NCI-H446 treated with DMSO at 0.1 percent for 48 hours (cell line): ENCODE measurements at regions not wholly inside any gene's neighbourhood (a gene's known extent, or its start where the extent isn't known, plus 50 kb on each side); places are given as distances from the start of the nearest gene placed in this dataset.
"Not testable (repeated sequence)": the region's sequence is repeated elsewhere in the genome, so short reads cannot be mapped to it uniquely, and the experiment has no call there.

Source experiments
- DNase-seq: peaks from one replicate; lab custom pipeline; 2025; lab: John Stamatoyannopoulos, UW

- DNase-seq: no peak
Observed at GRCh38 chr3:110400315-110400714, 671.3 kb upstream of the NECTIN3 start.

GRCh38 chr3:110405830-110406585 lies 665.6 kb upstream of the NECTIN3 start:
- DNase-seq: no peak

GRCh38 chr3:110413266-110413665 lies 658.4 kb upstream of the NECTIN3 start:
- DNase-seq: no peak

DNA sequence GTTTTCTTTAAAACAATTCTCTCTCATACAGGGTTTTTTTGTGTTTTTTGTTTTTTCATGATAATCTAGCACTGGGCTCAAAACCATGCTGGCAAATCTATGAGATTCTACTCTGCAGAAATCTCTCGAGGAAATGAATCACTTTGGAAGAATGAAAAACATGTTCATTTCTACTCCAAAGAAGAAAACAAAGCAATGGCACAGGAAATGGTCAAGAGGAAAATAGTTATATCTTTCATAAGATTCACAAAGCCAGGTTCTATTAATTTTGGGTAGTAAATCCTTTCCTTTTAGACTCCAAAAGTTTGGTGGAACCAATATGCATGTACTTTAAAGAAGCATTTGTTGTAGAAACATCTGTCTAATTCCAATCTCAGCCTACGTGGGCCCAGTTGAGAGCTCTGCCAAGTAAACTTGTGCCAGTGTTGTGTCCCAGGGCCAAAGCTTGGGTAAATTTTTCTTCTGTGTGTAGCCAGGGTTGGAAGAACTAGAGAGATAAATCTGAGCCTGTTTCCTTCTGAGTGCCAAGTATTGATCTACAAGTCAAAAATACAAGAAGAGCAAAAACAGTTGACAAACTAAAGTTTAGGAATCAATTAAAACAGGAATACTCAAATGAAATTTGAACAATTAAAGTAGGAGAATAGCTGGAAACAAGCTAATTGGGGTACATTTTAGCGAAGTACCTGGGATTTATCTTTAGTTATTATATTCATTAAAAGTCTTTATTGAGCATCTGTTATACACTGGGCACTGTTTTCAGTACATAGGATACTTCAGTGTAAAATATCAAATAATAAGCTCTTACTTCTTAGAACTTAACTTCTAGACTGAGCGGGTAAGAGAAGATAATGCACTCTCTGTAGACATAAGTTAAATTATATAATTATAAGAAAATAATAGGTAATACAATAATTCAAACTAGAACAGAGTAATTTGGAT lies 657.5 kb upstream of the NECTIN3 start:
- no peak for DNase-seq

GRCh38 chr3:110414855-110415254 lies 656.8 kb upstream of the NECTIN3 start:
- no peak for DNase-seq

DNA sequence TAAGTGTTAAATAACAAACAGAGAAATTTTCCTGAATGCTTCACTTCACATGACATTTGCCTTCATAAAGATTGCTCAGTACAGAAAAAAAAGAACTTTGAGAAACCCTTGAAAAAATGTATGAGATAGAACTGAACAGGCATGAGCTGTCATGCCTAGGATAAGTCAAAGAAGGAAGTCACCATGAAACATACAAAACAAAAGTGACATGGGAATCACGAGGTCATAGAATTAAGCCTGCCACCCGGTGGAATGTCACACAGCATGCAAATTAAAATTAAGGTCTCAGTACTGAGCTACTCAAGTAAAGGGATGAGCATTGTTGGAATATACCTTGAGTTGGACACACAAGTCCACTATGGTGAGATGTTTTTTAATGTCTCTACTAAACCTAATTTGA lies 652.5 kb upstream of the NECTIN3 start:
- DNase-seq: no peak

- no peak for DNase-seq
Observed at GRCh38 chr3:110419601-110420000, 652.0 kb upstream of the NECTIN3 start.

DNA sequence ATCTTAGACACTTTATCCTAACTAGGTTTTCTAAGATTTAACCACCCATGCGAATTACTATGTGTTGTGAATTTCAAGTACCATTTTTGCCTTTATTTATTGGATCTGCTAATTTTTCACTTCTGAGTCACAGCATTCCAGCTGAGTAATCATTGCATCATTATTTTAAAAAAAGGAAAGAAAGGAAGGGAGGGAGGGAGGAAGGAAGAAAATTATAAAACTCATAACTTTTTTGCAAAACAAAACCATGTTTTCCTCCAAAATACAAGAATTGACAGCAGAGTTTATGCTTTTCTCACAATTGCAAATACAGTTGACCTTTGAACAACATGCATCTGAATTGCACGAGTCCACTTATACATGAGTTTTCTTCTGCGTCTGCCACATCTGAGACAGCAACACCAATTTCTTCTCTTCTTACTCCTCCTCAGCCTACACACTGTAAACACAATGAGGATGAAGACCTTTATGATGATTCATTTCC lies 651.4 kb upstream of the NECTIN3 start:
- no peak for DNase-seq

DNA sequence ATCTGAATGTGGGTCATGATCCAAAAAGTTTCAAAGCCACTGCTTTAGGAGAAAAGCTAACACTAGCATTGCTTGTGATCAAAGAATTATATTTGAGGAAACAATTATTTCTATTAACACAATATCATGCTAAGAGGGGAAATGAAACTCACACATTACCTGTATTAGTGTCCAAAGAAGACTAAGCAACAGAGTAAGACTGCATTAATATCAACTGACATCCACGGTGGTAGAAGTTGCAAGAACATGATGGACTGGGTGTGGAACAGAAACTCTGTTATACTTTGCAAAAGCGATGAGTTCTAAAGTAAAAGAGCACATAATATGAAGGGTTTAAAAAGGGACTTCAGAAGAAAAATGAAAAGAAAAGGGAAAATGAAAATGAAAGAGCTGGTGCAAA lies 648.3 kb upstream of the NECTIN3 start:
- DNase-seq: no peak

DNA sequence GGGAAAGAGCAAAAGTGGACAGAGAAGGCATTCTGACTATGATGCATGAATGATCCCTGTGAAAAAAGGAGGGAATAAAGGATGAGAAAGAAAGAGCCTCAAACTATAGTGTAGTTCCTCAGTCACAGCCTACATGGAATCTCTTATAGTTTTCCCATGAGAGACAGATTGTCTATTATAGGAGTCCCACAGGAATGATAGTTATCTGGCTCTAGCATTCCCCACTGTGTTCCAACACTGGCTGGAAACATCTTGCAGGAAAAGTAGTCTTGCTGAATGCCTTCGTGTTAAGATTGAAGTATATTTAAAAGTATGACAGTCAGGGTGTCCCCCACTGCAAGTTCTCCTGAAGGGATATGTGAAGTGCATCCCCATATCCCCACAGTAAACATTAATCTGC lies 641.5 kb upstream of the NECTIN3 start:
- no peak for DNase-seq

DNA sequence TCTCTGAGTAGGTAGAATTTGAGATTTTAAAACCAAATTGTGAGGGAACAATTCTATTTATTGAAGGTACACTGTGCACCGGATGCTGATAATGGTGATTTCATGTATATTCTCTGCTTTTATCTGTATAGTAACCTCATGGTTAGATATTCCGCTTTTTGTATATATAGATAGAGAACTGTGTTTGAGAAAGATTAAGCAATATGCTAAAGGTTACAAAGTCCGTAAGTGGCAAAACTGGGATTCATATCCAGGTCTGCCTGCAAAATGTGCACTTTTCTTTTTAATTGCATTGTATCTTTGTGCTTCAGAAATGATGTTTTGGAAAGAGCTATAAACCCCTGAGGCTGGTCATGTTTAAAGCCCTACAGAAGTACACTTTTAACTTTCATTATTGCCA lies 635.4 kb upstream of the NECTIN3 start:
- DNase-seq: no peak

DNA sequence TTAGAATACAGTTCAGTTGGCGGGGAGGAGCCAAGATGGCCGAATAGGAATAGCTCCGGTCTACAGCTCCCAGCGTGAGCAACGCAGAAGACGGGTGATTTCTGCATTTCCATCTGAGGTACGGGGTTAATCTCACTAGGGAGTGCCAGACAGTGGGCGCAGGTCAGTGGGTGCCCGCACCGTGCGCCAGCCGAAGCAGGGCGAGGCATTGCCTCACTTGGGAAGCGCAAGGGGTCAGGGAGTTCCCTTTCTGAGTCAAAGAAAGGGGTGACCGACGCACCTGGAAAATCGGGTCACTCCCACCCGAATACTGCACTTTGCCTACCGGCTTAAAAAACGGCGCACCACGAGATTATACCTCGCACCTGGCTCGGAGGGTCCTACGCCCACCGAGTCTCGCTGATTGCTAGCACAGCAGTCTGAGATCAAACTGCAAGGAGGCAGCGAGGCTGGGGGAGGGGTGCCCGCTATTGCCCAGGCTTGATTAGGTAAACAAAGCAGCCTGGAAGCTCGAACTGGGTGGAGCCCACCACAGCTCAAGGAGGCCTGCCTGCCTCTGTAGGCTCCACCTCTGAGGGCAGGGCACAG lies 631.5 kb upstream of the NECTIN3 start:
- DNase-seq: not testable (repeated sequence)

DNA sequence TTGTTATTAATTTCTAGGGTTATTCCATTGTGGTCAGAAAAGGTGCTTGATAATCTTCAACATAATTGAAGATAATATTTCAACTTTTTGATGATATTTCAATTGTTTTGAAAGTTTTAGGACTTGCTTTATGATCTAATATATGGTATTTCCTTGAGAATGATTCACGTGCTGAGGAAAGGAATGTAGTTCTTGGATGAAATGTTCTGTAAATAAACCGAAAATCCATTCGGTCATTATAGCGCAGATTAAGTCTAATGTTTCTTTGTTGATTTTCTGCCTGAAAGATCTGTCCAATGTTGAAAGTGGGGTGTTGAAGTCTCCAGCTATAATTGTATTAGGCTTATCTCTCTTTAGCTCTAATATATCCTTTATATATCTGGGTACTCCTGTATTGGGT lies 617.5 kb upstream of the NECTIN3 start:
- no peak for DNase-seq

GRCh38 chr3:110456001-110456400 lies 615.6 kb upstream of the NECTIN3 start:
- DNase-seq: no peak

DNA sequence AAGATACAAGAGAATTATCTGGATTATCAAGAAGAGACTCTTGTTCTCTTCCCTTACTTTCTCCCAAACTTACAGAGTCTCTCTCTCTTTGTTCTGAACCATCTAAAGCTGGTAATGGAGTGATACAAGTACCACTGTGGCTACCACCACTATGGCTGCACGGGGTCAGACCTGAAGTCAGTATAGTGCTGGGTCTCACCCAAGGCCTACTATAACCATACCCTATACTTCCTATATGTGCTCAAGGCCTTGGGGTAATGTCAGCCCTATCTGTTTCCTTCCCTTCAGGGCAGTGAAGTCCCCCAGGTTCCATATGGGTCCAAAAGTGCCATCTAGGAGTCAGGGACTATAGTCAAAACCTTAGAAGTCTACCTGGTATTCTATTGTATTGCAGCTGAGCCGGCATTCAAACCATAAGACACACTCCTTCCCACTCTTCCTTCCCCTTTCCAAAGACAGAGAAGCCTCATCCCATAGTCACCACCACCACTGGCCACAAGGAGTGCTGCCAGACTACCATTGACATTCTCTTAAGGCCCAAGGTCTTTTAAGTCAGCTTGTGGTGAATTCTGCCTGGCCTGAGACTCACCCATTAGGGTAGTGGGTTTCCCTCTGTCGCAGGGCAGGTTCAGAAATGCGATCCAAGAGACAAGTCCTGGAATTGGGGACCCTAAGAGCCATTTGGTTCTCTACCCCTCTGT lies 615.0 kb upstream of the NECTIN3 start:
- no peak for DNase-seq

GRCh38 chr3:110457508-110457907 lies 614.1 kb upstream of the NECTIN3 start:
- DNase-seq: no peak

DNA sequence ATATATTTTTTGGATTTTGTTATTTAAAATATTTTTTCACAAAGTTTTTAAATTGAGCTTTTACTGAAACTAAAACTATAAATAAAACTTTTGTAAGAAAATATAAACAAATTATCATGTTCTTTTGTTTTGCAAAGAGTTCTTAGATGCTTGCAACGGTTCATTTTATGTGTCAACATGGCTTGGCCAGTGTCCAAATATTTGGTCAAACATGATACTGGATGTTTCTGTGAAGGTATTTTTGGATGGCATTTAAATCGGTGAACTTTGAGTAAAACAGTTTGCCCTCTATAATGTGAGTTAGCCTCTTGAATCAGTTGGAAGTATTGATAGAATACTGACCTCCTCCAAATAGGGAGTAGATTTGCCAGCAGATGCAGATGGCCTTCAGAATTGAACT lies 612.6 kb upstream of the NECTIN3 start:
- no peak for DNase-seq

GRCh38 chr3:110470310-110470709 lies 601.3 kb upstream of the NECTIN3 start:
- DNase-seq: no peak

DNA sequence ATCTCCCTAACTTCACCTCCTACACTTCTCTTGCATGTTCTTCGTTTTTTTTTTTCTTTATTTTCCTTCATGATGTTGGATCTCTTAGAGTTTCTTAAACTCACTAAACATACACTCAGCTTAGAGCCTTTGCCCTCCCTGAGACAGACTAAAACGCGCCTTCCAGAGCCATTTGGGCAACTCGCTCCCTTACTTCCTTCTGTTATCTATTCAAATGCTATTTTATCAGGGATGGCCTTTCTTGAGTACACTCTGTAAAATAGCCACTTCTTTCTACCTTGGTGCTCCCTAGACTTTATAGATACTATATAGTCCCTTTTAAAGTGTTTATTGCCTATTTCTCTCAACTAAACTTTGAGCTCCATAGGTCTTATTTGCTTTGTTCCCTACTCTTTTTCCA lies 598.2 kb upstream of the NECTIN3 start:
- no peak for DNase-seq

- DNase-seq: no peak
Observed at GRCh38 chr3:110474397-110474796, 597.2 kb upstream of the NECTIN3 start.

DNA sequence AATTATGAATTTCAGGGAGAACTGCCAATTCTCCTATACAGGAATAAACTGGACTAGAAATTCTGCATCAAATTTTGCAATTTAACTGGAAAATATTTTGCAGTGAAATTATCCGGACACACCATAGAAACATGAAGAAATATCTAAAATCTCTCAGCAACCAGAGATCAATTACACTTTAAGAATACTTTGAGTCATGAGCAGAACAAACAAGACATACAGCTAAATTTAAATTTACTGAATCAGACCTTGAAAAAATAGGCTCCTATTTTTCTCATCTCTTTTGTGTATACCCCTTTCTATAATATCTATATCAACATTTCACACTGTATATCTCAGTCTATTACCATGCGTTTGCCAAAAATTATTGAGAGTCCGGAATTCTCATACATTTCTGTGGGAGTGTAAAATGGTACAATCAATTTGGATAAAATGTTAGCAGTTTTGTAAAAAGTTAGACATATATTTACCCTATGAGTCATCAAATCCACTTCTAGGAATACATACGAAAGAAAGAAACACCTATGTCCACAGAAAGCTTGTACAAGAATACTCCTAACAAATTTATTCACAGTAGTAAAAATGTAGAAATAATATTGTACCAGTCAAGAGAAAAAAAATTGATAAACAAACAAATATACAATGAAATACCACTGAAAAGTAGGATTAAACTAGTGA lies 593.1 kb upstream of the NECTIN3 start:
- no peak for DNase-seq

DNA sequence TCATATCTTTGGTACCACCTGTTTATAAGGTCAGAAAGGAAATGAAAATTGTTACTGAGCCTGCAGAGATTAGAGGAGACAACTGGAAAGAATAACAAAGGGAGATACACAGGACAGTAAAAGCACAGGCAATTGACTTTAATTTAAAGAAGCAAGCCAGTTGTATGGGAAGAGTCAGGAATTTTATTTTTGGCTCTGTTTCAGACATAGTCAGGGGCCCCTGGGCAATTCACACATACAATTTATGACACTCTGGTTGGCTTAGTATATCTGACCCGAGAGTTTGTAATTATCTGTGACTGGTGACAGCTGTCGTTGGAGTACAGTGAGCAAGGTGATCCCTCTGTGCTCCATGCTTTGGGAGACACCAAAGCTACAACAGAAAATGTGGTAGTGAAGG lies 591.9 kb upstream of the NECTIN3 start:
- DNase-seq: no peak
